ENCODE measurements at regions not wholly inside any gene's neighbourhood (a gene's known extent, or its start where the extent isn't known, plus 50 kb on each side); places are given as distances from the start of the nearest gene placed in this dataset.
"Not testable (repeated sequence)": the region's sequence is repeated elsewhere in the genome, so short reads cannot be mapped to it uniquely, and the experiment has no call there.

- Mint-ChIP-seq H3K9me3 (peaks cover 4% of the 10 kb centered on the region), H3K4me3 (no peak overlapping the region), H3K36me3 (no peaks in the 10 kb centered on the region), H3K27ac (no peak overlapping the region), H3K4me1 (no peaks in the 10 kb centered on the region), H3K27me3 (peaks cover 4% of the 10 kb centered on the region)
- no peak for DNase-seq
Observed at GRCh38 chr18:54662986-54663385, 71.9 kb downstream of the DYNAP start.

GRCh38 chr18:54669701-54670100 lies 78.7 kb downstream of the DYNAP start:
- not testable (repeated sequence) for H3K27ac Mint-ChIP-seq, H3K36me3 Mint-ChIP-seq, H3K27me3 Mint-ChIP-seq, H3K9me3 Mint-ChIP-seq, DNase-seq, H3K4me1 Mint-ChIP-seq, H3K4me3 Mint-ChIP-seq

DNA sequence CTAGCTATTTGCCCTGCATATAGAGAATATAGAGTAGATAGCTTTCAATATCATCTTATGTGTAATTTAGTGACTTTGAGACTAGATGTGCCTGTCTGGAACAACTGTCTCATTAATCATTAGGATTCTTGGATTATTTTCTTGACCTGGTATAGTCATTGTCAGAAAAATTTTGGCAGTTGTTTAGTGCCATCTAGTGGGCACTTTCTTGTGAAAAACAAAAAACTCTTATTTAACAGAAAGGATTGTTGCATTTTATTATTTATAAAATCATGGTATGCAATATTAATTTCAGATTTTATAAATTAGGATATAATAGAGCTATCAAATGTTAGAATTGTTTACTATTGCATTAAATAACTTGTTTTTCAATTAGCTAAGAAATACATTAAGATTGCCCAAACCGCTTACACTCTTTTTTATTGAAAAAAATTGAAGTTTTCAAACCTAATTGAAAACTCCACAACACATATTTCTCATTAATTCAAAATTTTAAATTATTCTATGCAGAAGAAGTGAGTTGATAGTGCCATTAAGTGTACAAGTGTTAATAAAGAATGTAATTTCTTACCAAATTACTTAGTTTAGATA lies 80.3 kb downstream of the DYNAP start:
- H3K9me3 Mint-ChIP-seq = no peaks in the 10 kb centered on the region
- DNase-seq = no peak
- H3K27ac Mint-ChIP-seq = no peak overlapping the region

GRCh38 chr18:54672109-54672508 lies 81.1 kb downstream of the DYNAP start:
- Mint-ChIP-seq H3K9me3 (no peaks in the 10 kb centered on the region), H3K36me3 (no peaks in the 10 kb centered on the region), H3K27me3 (peaks cover 6% of the 10 kb centered on the region)

More for the DNA sequence above, 80.3 kb downstream of the DYNAP start:
- Mint-ChIP-seq H3K4me3 (no peak overlapping the region), H3K4me1 (no peaks in the 10 kb centered on the region), H3K36me3 (no peaks in the 10 kb centered on the region), H3K27me3 (peaks cover 6% of the 10 kb centered on the region)

DNA sequence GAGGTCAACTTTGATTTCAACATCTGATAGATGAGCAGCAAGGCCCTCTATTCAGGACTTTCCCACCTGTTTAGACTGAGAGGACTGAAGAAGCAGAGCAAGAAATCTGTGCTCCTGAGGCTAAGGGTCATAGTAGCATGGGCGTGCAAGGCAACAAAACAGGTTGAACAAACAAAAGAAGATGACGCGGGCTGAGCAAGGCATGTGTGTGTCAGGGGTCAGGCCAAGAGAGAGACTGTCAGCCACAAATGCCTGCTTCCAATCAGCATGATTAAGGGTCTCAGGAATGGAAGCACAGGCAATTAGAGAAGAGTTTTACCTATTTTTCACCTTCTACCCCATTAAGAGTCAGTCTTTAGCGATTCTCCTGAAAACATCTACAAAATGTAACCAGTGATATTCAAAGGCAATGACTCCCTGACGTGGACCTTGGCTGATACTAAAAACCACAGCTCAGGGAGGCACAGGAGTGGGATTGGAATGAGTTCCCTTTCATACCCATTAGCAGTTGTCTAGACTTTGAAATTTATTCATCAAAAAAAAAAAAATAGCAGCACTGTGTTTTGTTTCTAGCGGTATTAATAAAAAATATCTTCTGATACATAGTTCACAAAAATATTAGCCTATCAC lies 81.9 kb downstream of the DYNAP start:
- no peak for DNase-seq
- Mint-ChIP-seq H3K9me3 (no peaks in the 10 kb centered on the region), H3K4me3 (no peak overlapping the region), H3K27me3 (peaks cover 6% of the 10 kb centered on the region), H3K4me1 (no peaks in the 10 kb centered on the region), H3K27ac (no peak overlapping the region), H3K36me3 (no peaks in the 10 kb centered on the region)

More at GRCh38 chr18:54672109-54672508, 81.1 kb downstream of the DYNAP start:
- no peak for DNase-seq
- no peak overlapping the region for H3K4me3 Mint-ChIP-seq
- no peaks in the 10 kb centered on the region for H3K4me1 Mint-ChIP-seq
- no peak overlapping the region for H3K27ac Mint-ChIP-seq

DNA sequence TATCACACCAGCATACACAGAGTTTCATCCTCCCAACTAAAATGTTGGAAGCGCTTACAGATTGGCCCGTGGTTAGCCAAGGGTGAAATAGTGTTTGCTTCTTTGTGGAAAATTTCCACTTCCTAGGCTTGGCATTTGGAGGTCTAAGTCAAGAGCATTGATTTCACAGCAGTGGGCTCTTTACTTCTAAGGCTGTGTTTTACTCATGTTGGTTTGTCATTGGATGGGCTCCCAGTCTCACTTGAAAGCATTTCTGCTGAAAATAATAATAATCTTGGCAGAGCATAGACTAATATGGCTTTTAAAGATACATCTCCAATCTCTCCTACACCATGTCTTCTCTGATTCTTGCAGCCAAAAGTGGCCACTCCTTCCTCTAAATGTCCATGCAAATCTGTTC lies 82.9 kb downstream of the DYNAP start:
- H3K4me1 Mint-ChIP-seq = no peaks in the 10 kb centered on the region
- H3K27ac Mint-ChIP-seq = no peak overlapping the region
- peaks cover 6% of the 10 kb centered on the region for H3K27me3 Mint-ChIP-seq
- no peaks in the 10 kb centered on the region for H3K9me3 Mint-ChIP-seq
- no peak for DNase-seq
- no peaks in the 10 kb centered on the region for H3K36me3 Mint-ChIP-seq
- no peak overlapping the region for H3K4me3 Mint-ChIP-seq

DNA sequence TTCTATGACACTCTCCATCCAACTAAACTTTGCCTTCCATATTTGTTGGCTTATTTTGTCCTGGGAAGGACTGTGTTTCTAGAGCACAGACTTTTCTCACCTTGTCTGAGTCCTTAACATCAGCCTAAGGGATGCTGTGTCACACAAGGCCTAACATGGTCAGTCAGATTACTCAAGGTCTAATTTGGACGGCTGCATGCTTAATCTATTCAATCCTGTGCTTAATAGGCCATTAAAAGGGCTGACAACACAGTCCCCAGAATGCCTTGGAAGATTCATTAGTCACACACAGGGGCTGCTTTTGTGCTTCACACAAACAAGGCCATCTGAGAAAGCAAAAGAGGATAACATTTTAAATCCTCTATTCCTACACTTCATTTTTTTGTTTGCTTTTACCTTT lies 84.0 kb downstream of the DYNAP start:
- DNase-seq = no peak
- Mint-ChIP-seq H3K9me3 (no peaks in the 10 kb centered on the region), H3K4me3 (no peak overlapping the region), H3K27me3 (peaks cover 10% of the 10 kb centered on the region), H3K4me1 (no peaks in the 10 kb centered on the region), H3K27ac (no peak overlapping the region), H3K36me3 (no peaks in the 10 kb centered on the region)

DNA sequence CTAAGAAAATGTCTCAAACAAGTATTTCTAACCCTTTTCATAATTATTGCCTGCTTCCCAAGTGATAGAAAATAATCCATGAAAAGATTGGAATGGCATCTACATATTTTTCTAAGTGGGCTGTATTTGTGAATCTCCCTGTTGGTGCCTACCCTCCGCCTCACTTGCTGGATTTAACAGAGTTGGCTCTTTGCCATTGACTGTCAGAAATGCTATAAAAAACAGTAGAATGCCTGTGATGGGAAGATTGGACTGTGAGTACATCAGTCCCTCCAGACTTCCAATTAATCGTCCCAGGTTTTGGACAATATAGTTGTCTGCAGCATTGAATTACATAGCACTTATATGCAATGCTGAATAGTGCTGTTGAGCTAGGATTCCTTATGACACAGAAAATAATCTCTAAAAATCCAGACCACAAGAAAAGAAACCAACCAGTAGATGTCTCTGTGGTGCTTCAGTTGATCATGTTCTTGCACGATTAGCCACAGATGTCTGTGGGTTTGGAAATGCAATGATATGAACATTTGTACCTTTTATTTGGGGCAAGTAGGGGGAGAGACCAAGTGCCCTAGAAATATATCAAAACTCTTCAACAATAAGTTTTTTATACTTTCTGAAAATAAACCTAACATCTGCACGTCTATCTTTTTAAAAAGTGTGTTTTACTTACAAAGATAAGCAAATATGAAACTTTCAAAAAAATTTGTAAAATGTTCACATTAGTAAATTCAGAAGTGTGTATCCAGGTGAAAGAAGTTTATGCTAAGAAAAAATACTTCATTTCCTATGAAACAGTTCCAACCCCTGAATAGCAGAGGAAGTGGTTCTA lies 88.5 kb downstream of the DYNAP start:
- peaks cover 8% of the 10 kb centered on the region for H3K27me3 Mint-ChIP-seq
- no peaks in the 10 kb centered on the region for H3K9me3 Mint-ChIP-seq
- no peak overlapping the region for H3K4me3 Mint-ChIP-seq
- no peak overlapping the region for H3K27ac Mint-ChIP-seq
- no peaks in the 10 kb centered on the region for H3K4me1 Mint-ChIP-seq
- DNase-seq = no peak
- no peaks in the 10 kb centered on the region for H3K36me3 Mint-ChIP-seq

DNA sequence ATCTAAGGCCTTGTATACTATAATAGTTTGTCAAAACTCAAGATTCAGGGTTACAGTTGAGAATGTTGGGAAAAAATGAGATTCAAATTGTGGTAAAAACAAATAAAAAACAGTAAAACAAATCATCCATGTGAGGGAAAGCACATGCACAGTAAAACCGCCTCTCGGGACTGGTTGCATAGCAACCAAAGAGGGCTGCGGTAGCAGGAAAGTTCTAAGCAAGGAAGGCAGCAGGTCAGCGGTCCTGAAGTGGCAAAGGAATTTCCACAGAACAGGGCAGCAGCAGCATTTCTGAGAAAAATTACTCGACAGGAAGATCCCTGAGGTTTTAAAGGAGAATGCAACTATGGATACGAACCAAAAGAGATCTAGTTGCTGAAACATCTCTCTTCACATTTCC lies 93.7 kb downstream of the DYNAP start:
- no peaks in the 10 kb centered on the region for H3K9me3 Mint-ChIP-seq
- H3K4me3 Mint-ChIP-seq = no peak overlapping the region
- H3K27ac Mint-ChIP-seq = no peak overlapping the region
- peaks cover 4% of the 10 kb centered on the region for H3K27me3 Mint-ChIP-seq
- no peaks in the 10 kb centered on the region for H3K36me3 Mint-ChIP-seq
- no peaks in the 10 kb centered on the region for H3K4me1 Mint-ChIP-seq
- DNase-seq = no peak

GRCh38 chr18:54689319-54689718 lies 98.3 kb downstream of the DYNAP start:
- H3K9me3 Mint-ChIP-seq = no peaks in the 10 kb centered on the region
- H3K27me3 Mint-ChIP-seq = peaks cover 4% of the 10 kb centered on the region
- no peak overlapping the region for H3K27ac Mint-ChIP-seq
- H3K36me3 Mint-ChIP-seq = no peaks in the 10 kb centered on the region
- H3K4me3 Mint-ChIP-seq = no peak overlapping the region
- no peaks in the 10 kb centered on the region for H3K4me1 Mint-ChIP-seq
- no peak for DNase-seq

DNA sequence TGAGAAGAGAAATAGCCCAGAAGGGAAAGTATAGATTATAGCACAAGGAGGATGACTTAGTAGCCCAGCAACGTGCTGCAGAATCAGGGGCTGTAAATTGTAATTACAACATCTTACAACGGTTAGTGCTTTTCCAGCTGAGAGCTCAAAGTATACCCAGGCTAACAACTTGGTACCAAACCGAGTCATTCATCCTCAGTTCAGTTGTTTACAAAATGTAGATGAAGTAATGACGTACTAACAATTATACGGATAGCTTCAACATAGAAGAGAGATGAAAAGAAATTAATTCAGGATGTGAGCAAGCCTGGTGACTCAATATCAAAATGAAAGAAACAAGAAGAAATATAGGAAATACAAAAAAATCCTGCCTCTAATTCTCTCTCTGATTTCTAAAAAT lies 99.2 kb downstream of the DYNAP start:
- no peak for DNase-seq
- peaks cover 7% of the 10 kb centered on the region for H3K27me3 Mint-ChIP-seq
- no peaks in the 10 kb centered on the region for H3K4me1 Mint-ChIP-seq
- H3K9me3 Mint-ChIP-seq = no peaks in the 10 kb centered on the region
- no peak overlapping the region for H3K27ac Mint-ChIP-seq
- H3K36me3 Mint-ChIP-seq = no peaks in the 10 kb centered on the region
- H3K4me3 Mint-ChIP-seq = no peak overlapping the region

- DNase-seq = no peak
- Mint-ChIP-seq H3K36me3 (no peaks in the 10 kb centered on the region), H3K9me3 (no peaks in the 10 kb centered on the region), H3K4me1 (no peaks in the 10 kb centered on the region), H3K4me3 (no peak overlapping the region), H3K27ac (no peak overlapping the region), H3K27me3 (peaks cover 13% of the 10 kb centered on the region)
Observed at GRCh38 chr18:54692463-54692862, 101.4 kb downstream of the DYNAP start.

DNA sequence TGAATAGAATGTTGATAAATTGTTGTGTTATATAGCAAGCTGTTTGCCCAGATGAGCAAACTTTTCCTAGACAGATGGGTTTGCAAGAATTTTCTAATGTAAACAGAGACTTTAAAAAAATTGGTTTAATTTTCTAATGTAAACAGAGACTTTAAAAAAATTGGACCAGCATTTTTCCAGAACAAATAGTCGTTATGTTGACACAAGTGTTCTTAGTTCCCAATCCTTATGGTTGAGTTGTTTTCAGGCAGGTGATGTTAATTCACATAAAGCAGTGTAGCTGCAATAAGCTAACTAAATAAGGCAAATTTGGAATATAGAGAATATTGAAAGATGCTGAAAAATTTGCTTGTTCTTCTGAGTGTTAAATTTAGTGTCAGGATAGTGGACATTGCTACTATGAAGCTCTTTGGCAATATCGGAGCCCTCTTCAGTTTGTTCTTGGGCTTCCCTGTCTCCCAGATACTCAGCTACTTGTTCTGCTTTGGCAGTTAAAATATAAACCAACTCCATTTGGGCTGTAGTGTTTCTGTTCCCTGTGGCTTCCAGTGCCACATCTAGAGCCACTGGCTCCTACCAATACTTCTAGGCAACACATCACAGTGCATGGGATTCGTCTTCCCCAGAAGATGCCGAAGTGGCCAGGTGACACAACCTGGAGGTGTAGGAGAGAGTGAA lies 105.7 kb downstream of the DYNAP start:
- no peaks in the 10 kb centered on the region for H3K36me3 Mint-ChIP-seq
- peaks cover 2% of the 10 kb centered on the region for H3K9me3 Mint-ChIP-seq
- no peaks in the 10 kb centered on the region for H3K4me1 Mint-ChIP-seq
- H3K27me3 Mint-ChIP-seq = peaks cover 17% of the 10 kb centered on the region
- H3K4me3 Mint-ChIP-seq = no peak overlapping the region
- no peak for DNase-seq
- no peak overlapping the region for H3K27ac Mint-ChIP-seq

DNA sequence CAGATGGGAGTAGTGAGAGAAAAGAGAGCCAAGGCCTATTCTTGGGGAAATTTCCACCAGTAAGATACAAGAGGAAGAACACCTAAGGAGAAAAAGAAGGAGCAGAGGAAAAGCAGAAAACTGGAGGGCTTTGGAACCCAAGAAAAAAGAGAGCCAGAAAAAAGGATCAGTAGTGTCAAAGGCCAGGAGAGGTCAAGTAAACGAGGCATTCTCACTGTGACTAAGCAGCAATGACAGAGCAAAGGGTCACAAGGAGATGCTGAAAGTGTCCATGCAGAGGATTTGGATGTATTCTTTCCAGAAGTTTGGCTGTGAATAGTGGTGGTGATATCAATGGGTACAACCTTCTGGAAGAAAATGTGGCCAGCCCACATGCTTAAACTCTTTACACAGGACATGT lies 109.5 kb downstream of the DYNAP start:
- H3K9me3 Mint-ChIP-seq = peaks cover 2% of the 10 kb centered on the region
- peaks cover 14% of the 10 kb centered on the region for H3K27me3 Mint-ChIP-seq
- H3K27ac Mint-ChIP-seq = no peak overlapping the region
- no peaks in the 10 kb centered on the region for H3K4me1 Mint-ChIP-seq
- no peaks in the 10 kb centered on the region for H3K36me3 Mint-ChIP-seq
- DNase-seq = no peak
- no peak overlapping the region for H3K4me3 Mint-ChIP-seq

- DNase-seq = no peak
- no peaks in the 10 kb centered on the region for H3K4me1 Mint-ChIP-seq
- H3K4me3 Mint-ChIP-seq = no peak overlapping the region
- peaks cover 9% of the 10 kb centered on the region for H3K27me3 Mint-ChIP-seq
- no peak overlapping the region for H3K27ac Mint-ChIP-seq
- peaks cover 3% of the 10 kb centered on the region for H3K9me3 Mint-ChIP-seq
- no peaks in the 10 kb centered on the region for H3K36me3 Mint-ChIP-seq
Observed at GRCh38 chr18:54702686-54703085, 111.6 kb downstream of the DYNAP start.
